ENCODE measurements at regions not wholly inside any gene's neighbourhood (a gene's known extent, or its start where the extent isn't known, plus 50 kb on each side); places are given as distances from the start of the nearest gene placed in this dataset.

- Histone ChIP-seq H3K4me3 (ENCODE audit: low read depth, low read length) (no peak overlapping the region), H3K4me1 (ENCODE audit: control insufficient read depth, insufficient read depth, low read length) (no peaks in the 10 kb centered on the region), H3K27ac (ENCODE audit: extremely low read depth, low read depth, low read length) (no peak overlapping the region), H3K9me3 (ENCODE audit: control insufficient read depth, insufficient read depth, low read depth, low read length) (no peaks in the 10 kb centered on the region), H3K36me3 (ENCODE audit: control insufficient read depth in 2 of 2, insufficient read depth in 1 of 2, low read length in 2 of 2) (no peaks in the 10 kb centered on the region)
- ChIA-PET CTCF (no interaction called here), POLR2A (no interaction called here)
- TF ChIP-seq REPIN1 (tag by site-specific recombination; IDR thresholded peaks at IDR 0.05; ENCODE audit: low read depth) (no peak), YY2 (tag by site-specific recombination; IDR thresholded peaks at IDR 0.05) (no peak)
Measured at GRCh38 chr13:91207261-91207660, 140.2 kb upstream of the MIR17HG start.

DNA sequence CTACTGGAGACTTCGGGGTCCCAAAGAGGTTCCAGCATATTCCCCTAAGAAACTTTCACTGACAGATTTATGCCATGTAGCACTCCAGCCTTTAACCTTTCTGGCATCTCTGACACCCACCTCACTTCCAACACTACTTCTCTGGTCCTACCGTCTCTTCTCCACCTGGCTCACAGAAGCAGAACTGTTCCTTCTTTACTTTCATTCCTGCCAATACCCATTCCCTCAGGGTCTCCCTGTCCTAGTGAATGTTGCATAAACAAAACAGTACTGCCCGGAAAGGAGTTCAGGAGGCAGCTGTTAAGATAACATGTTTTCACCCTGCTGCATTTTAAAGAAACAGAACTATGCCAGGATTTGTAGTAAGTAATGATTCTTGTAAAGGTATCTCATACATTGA, 136.0 kb upstream of the MIR17HG start:
- H3K9me3 ChIP-seq (ENCODE audit: control insufficient read depth, insufficient read depth, low read depth, low read length), result no peaks in the 10 kb centered on the region
- H3K4me3 ChIP-seq (ENCODE audit: low read depth, low read length), result no peak overlapping the region
- ChIA-PET POLR2A (no interaction called here), CTCF (no interaction called here)
- H3K36me3 ChIP-seq (ENCODE audit: control insufficient read depth in 2 of 2, insufficient read depth in 1 of 2, low read length in 2 of 2), result no peaks in the 10 kb centered on the region
- no peak overlapping the region for H3K27ac ChIP-seq (ENCODE audit: extremely low read depth, low read depth, low read length)
- TF ChIP-seq, protein P1, sequence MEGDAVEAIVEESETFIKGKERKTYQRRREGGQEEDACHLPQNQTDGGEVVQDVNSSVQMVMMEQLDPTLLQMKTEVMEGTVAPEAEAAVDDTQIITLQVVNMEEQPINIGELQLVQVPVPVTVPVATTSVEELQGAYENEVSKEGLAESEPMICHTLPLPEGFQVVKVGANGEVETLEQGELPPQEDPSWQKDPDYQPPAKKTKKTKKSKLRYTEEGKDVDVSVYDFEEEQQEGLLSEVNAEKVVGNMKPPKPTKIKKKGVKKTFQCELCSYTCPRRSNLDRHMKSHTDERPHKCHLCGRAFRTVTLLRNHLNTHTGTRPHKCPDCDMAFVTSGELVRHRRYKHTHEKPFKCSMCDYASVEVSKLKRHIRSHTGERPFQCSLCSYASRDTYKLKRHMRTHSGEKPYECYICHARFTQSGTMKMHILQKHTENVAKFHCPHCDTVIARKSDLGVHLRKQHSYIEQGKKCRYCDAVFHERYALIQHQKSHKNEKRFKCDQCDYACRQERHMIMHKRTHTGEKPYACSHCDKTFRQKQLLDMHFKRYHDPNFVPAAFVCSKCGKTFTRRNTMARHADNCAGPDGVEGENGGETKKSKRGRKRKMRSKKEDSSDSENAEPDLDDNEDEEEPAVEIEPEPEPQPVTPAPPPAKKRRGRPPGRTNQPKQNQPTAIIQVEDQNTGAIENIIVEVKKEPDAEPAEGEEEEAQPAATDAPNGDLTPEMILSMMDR (tag by site-specific recombination; IDR thresholded peaks at IDR 0.05), result no peak
- no peak for TF ChIP-seq SCRT2 (tag by site-specific recombination; IDR thresholded peaks at IDR 0.05)
- TF ChIP-seq ZNF785 (tag by site-specific recombination; IDR thresholded peaks at IDR 0.05), result no peak
- TF ChIP-seq ZNF114 (tag by site-specific recombination; IDR thresholded peaks at IDR 0.05), result no peak
- TF ChIP-seq, protein P2, sequence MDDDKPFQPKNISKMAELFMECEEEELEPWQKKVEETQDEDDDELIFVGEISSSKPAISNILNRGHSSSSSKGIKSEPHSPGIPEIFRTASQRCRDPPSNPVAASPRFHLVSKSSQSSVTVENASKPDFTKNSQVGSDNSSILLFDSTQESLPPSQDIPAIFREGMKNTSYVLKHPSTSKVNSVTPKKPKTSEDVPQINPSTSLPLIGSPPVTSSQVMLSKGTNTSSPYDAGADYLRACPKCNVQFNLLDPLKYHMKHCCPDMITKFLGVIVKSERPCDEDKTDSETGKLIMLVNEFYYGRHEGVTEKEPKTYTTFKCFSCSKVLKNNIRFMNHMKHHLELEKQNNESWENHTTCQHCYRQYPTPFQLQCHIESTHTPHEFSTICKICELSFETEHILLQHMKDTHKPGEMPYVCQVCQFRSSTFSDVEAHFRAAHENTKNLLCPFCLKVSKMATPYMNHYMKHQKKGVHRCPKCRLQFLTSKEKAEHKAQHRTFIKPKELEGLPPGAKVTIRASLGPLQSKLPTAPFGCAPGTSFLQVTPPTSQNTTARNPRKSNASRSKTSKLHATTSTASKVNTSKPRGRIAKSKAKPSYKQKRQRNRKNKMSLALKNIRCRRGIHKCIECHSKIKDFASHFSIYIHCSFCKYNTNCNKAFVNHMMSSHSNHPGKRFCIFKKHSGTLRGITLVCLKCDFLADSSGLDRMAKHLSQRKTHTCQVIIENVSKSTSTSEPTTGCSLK (tag by site-specific recombination; IDR thresholded peaks at IDR 0.05), result no peak
- TF ChIP-seq ZNF112 (tag by site-specific recombination; IDR thresholded peaks at IDR 0.05), result no peak
- no peak for TF ChIP-seq ZBTB26 (tag by site-specific recombination; optimal IDR thresholded peaks at IDR 0.05)
- no peak for TF ChIP-seq ZNF776 (tag by site-specific recombination; IDR thresholded peaks at IDR 0.05; ENCODE audit: borderline replicate concordance)
- no peak for TF ChIP-seq GLI2 (tag by site-specific recombination; IDR thresholded peaks at IDR 0.05; ENCODE audit: borderline replicate concordance, low read depth)
- TF ChIP-seq ZNF624 (tag by site-specific recombination; IDR thresholded peaks at IDR 0.05), result no peak
- no peak for TF ChIP-seq ZSCAN16 (tag by site-specific recombination; IDR thresholded peaks at IDR 0.05)
- no peak for TF ChIP-seq ZNF610 (tag by site-specific recombination; IDR thresholded peaks at IDR 0.05; ENCODE audit: borderline replicate concordance)
- TF ChIP-seq ZBTB48 (tag by site-specific recombination; IDR thresholded peaks at IDR 0.05), result no peak
- H3K4me1 ChIP-seq (ENCODE audit: control insufficient read depth, insufficient read depth, low read length), result no peaks in the 10 kb centered on the region

DNA sequence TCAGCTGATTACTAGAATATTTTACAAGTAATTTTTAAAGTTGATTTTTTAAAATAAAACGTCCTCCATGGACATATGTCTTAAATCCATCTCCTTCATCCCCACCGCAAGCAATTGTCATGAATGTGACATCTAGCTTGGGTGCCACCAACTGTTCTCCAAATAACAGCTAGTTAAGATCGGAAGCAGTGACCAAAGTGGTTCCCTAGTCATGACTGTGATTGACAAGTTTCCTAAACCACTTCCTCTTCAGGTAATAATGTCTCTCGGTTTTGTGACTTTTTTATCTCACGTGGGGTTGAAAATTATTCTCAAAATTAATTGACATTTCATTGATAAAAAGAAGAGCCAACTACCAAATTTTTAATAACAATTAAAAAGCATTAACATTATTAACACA, 135.3 kb upstream of the MIR17HG start:
- Histone ChIP-seq H3K36me3 (ENCODE audit: control insufficient read depth in 2 of 2, insufficient read depth in 1 of 2, low read length in 2 of 2) (no peaks in the 10 kb centered on the region), H3K4me3 (ENCODE audit: low read depth, low read length) (no peak overlapping the region), H3K27ac (ENCODE audit: extremely low read depth, low read depth, low read length) (no peak overlapping the region), H3K4me1 (ENCODE audit: control insufficient read depth, insufficient read depth, low read length) (no peaks in the 10 kb centered on the region), H3K9me3 (ENCODE audit: control insufficient read depth, insufficient read depth, low read depth, low read length) (no peaks in the 10 kb centered on the region)
- ChIA-PET POLR2A (no interaction called here), CTCF (no interaction called here)
- TF ChIP-seq FEZF1 (tag by site-specific recombination; IDR thresholded peaks at IDR 0.05), result no peak
- no peak for TF ChIP-seq OSR2 (tag by site-specific recombination; IDR thresholded peaks at IDR 0.05)
- TF ChIP-seq ZNF529 (tag by site-specific recombination; IDR thresholded peaks at IDR 0.05; ENCODE audit: insufficient replicate concordance), result no peak
- no peak for TF ChIP-seq ZNF112 (tag by site-specific recombination; IDR thresholded peaks at IDR 0.05)
- TF ChIP-seq GLIS1 (tag by site-specific recombination; IDR thresholded peaks at IDR 0.05), result no peak
- TF ChIP-seq ZNF510 (tag by site-specific recombination; IDR thresholded peaks at IDR 0.05; ENCODE audit: insufficient replicate concordance), result no peak
- TF ChIP-seq KLF1 (tag by site-specific recombination; IDR thresholded peaks at IDR 0.05), result no peak
- no peak for TF ChIP-seq ZNF2 (tag by site-specific recombination; IDR thresholded peaks at IDR 0.05)
- no peak for TF ChIP-seq ZNF133 (tag by site-specific recombination; IDR thresholded peaks at IDR 0.05)
- TF ChIP-seq ZNF202 (tag by site-specific recombination; IDR thresholded peaks at IDR 0.05; ENCODE audit: borderline replicate concordance), result no peak
- TF ChIP-seq PBX3 (CRISPR knock-in tag; IDR thresholded peaks at IDR 0.05), result no peak

All from HEK293 (cell line).